ENCODE measurements at regions not wholly inside any gene's neighbourhood (a gene's known extent, or its start where the extent isn't known, plus 50 kb on each side); places are given as distances from the start of the nearest gene placed in this dataset.
"Not testable (repeated sequence)": the region's sequence is repeated elsewhere in the genome, so short reads cannot be mapped to it uniquely, and the experiment has no call there.

DNA sequence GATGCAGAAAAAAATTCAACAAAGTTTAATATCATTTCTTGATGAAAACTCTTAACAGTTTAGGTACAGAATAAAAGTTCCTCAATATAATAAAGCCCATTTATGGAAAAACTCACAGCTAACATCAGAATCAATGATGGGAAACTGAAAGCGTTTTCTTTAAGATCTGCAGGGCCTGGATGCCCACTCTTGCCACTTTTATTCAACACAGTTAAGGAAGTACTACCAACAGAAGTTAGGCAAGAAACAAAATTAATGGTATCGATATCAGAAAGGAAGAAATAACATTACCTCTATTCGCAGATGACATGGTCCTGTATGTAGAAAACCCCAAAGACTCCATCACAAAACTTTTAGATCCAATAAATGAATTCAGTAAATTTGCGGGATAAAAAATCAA lies 542.4 kb upstream of the RGMB start:
- DNase-seq (no peak), ATAC-seq (no peak)
- WGBS, 3 donors: 72 to 89% (median 74%) methylated on average over 4 of the region's 4 CpGs
- Histone ChIP-seq H3K27ac (no peak overlapping the region), H3K9me3 (peaks cover 5% of the 10 kb centered on the region), H3K36me3 (ENCODE audit: insufficient read depth in 1 of 2, low read depth in 1 of 2) (no peaks in the 10 kb centered on the region), H3K4me3 (no peak overlapping the region), H3K27me3 (ENCODE audit: insufficient read depth in 3 of 3, low read length in 2 of 3) (no peaks in the 10 kb centered on the region), H3K4me1 (no peaks in the 10 kb centered on the region)
- TF ChIP-seq, protein P1, sequence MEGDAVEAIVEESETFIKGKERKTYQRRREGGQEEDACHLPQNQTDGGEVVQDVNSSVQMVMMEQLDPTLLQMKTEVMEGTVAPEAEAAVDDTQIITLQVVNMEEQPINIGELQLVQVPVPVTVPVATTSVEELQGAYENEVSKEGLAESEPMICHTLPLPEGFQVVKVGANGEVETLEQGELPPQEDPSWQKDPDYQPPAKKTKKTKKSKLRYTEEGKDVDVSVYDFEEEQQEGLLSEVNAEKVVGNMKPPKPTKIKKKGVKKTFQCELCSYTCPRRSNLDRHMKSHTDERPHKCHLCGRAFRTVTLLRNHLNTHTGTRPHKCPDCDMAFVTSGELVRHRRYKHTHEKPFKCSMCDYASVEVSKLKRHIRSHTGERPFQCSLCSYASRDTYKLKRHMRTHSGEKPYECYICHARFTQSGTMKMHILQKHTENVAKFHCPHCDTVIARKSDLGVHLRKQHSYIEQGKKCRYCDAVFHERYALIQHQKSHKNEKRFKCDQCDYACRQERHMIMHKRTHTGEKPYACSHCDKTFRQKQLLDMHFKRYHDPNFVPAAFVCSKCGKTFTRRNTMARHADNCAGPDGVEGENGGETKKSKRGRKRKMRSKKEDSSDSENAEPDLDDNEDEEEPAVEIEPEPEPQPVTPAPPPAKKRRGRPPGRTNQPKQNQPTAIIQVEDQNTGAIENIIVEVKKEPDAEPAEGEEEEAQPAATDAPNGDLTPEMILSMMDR (IDR thresholded peaks at IDR 0.05): no peak
- intact Hi-C loops (cut with DNase I): no loop called here

DNA sequence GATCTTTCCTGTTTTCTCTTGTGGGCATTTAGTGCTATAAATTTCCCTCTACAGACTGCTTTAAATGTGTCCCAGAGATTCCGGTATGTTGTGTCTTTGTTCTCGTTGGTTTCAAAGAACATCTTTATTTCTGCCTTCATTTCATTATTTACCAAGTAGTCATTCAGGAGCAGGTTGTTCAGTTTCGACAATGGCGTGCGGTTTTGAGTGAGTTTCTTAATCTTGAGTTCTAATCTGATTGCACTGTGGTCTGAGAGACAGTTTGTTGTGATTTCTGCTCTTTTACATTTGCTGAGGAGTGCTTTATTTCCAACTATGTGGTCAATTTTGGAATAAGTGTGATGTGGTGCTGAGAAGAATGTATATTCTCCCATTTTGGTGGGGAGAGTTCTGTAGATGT lies 535.7 kb upstream of the RGMB start:
- intact Hi-C loops (cut with DNase I); H3K4me3 ChIP-seq; H3K9me3 ChIP-seq; H3K4me1 ChIP-seq; ATAC-seq; H3K27me3 ChIP-seq (ENCODE audit: insufficient read depth in 3 of 3, low read length in 2 of 3); DNase-seq; H3K27ac ChIP-seq; H3K36me3 ChIP-seq (ENCODE audit: insufficient read depth in 1 of 2, low read depth in 1 of 2): not testable (repeated sequence)
- WGBS, 3 donors: 92 to 93% (median 93%) methylated on average over 5 of the region's 5 CpGs

DNA sequence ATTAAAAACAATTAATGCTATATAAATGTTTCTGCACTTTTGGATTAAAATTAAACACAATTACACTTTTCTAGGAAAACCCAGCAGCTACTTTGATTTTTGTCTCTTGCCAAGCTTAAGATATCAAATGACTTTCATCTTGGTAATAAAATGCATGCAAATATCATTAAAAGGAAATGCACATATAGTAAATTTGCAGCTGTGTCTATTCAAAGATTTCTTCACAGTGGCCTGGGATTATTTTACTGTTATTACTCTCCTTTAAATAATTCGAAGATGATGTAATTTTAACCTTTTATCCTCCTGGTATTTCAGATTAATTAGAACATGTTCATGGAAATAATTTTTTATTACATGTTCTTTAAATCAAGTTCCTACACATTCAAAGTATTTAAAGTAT lies 529.5 kb upstream of the RGMB start:
- WGBS, 3 donors: 49 to 65% (median 59%) methylated on average over 1 of the region's 1 CpG
- no peaks in the 10 kb centered on the region for H3K4me1 ChIP-seq
- no peaks in the 10 kb centered on the region for H3K36me3 ChIP-seq (ENCODE audit: insufficient read depth in 1 of 2, low read depth in 1 of 2)
- DNase-seq: no peak
- H3K27ac ChIP-seq: no peak overlapping the region
- no peak overlapping the region for H3K4me3 ChIP-seq
- peaks cover 4% of the 10 kb centered on the region for H3K9me3 ChIP-seq
- intact Hi-C loops (cut with DNase I): no loop called here
- ATAC-seq: no peak
- TF ChIP-seq, protein P1 (IDR thresholded peaks at IDR 0.05): no peak
- no peaks in the 10 kb centered on the region for H3K27me3 ChIP-seq (ENCODE audit: insufficient read depth in 3 of 3, low read length in 2 of 3)

DNA sequence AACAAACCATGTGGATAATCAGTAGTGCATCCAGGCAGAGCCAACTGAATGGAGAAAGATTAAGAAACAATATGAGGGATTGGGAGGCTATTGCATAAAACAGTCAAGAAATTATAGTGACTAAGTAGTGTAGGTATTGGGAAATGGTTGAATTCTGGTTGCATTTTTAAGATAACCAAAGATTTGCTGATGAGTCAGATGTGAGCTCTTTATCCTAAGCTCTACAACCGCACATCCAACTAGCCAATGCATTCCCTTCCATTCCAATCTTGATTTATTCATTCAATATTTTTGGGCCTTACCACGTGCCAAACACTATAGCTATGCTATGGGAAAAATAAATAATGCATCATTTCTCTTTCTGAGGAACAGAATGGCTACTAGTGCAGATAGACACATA lies 524.5 kb upstream of the RGMB start:
- H3K4me3 ChIP-seq: no peak overlapping the region
- H3K27me3 ChIP-seq (ENCODE audit: insufficient read depth in 3 of 3, low read length in 2 of 3): no peaks in the 10 kb centered on the region
- H3K9me3 ChIP-seq: no peaks in the 10 kb centered on the region
- intact Hi-C loops (cut with DNase I): no loop called here
- ATAC-seq (no peak), DNase-seq (no peak)
- whole genome bisulfite sequencing, 3 donors: 63 to 70% (median 67%) methylated on average over 2 of the region's 2 CpGs
- no peaks in the 10 kb centered on the region for H3K36me3 ChIP-seq (ENCODE audit: insufficient read depth in 1 of 2, low read depth in 1 of 2)
- no peak overlapping the region for H3K27ac ChIP-seq
- TF ChIP-seq, protein P1 (IDR thresholded peaks at IDR 0.05): no peak
- no peaks in the 10 kb centered on the region for H3K4me1 ChIP-seq

DNA sequence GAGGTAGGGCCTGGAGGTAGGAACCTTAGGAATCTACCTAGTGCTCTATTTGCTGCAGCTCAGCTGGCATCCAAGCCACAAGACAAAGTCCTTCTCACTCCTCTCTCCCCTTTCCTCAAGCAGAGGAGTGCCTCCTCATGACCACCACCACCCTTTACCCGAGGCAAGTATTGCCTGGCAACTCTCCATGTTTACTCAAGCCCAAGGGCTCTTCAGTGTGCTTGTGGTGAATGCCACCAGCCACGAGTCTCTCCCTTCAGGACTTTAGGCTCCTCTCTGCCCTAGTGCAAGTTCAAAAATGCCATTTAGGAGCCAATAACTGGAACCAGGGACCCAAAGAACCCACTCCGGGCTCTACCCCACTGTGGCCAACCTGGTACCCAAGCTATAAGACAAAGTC lies 514.5 kb upstream of the RGMB start:
- H3K4me3 ChIP-seq: no peak overlapping the region
- no peaks in the 10 kb centered on the region for H3K4me1 ChIP-seq
- H3K9me3 ChIP-seq: no peaks in the 10 kb centered on the region
- TF ChIP-seq, protein P1 (IDR thresholded peaks at IDR 0.05): no peak
- intact Hi-C loops (cut with DNase I): no loop called here
- no peaks in the 10 kb centered on the region for H3K27me3 ChIP-seq (ENCODE audit: insufficient read depth in 3 of 3, low read length in 2 of 3)
- H3K36me3 ChIP-seq (ENCODE audit: insufficient read depth in 1 of 2, low read depth in 1 of 2): no peaks in the 10 kb centered on the region
- no peak overlapping the region for H3K27ac ChIP-seq
- no peak for ATAC-seq
- 80 to 92% (median 87%) methylated on average over 3 of the region's 3 CpGs for WGBS, 3 donors
- no peak for DNase-seq
